GM12878 (cell line): ENCODE measurements at regions not wholly inside any gene's neighbourhood (a gene's known extent, or its start where the extent isn't known, plus 50 kb on each side); places are given as distances from the start of the nearest gene placed in this dataset.

Experiments
- ATAC-seq: fragments of 200-7000 bp; cut with Tn5 transposase; 3 replicates; pipeline ENCODE4 v1.9.1; 2020; ENCODE audit warnings: mild to moderate bottlenecking, moderate library complexity
- BruUV-seq: library from RNA; stranded (reverse); fragments of 400-500 nt; replicated peaks from 2 replicates; lab custom pipeline; 2021; lab: Mats Ljungman, UMichigan
- CTCF ChIA-PET: fragments of 300-600 bp; sonication (Branson Sonifier 250); formaldehyde crosslinking; extraction: SDS; loops from one replicate; lab custom pipeline; 2021; ENCODE audit warnings: inconsistent platforms; lab: Yijun Ruan, JAX
- POLR2A ChIA-PET: fragments of 350-600 bp; formaldehyde crosslinking; extraction: SDS; loops from one replicate; lab custom pipeline; 2021; ENCODE audit warnings: inconsistent platforms; lab: Charles Lee
- RAD21 ChIA-PET: fragments of 300-600 bp; sonication (Branson Sonifier 250); formaldehyde crosslinking; loops from one replicate; lab custom pipeline; 2023; ENCODE audit warnings: antibody characterized with exemption; ENCODE audit not compliant: unreplicated experiment; lab: Charles Lee
- SMC1A ChIA-PET: fragments of 300-600 bp; sonication (Branson Sonifier 250); formaldehyde crosslinking; loops from one replicate; lab custom pipeline; 2023; ENCODE audit not compliant: unreplicated experiment, uncharacterized antibody; lab: Charles Lee
- DNase-seq: peaks from one replicate; pipeline ENCODE4 v3.0.0-alpha.2; 2011; ENCODE audit warnings: low read depth, low spot score
- FAIRE-seq: peaks from 3 replicates; lab custom pipeline; 2011; peaks lifted over from hg19 to GRCh38; lab: Jason Lieb, UNC
- H2AFZ ChIP-seq: 2 replicates; pipeline ENCODE4 v1.6.0; 2011; ENCODE audit warnings: low read depth, low read length, control low read depth; ENCODE audit not compliant: control insufficient read depth
- H3K27ac ChIP-seq: 2 replicates; pipeline ENCODE4 v1.5.1; 2011; ENCODE audit warnings: control low read depth; ENCODE audit not compliant: control insufficient read depth, insufficient read depth
- H3K27me3 ChIP-seq, 2 experiments: replicated peaks in 1 of 2; 2 replicates each; pipeline versions ENCODE4 v1.6.0 to v1.6.1; 2011; ENCODE audit warnings: low read length in 1 of 2; ENCODE audit not compliant: control insufficient read depth in 2 of 2, insufficient read depth in 2 of 2
- H3K36me3 ChIP-seq, 2 experiments: 2 replicates each; pipeline ENCODE4 v1.5.1; 2011; ENCODE audit warnings: low read length in 1 of 2; ENCODE audit not compliant: control insufficient read depth in 2 of 2, insufficient read depth in 2 of 2
- H3K4me1 ChIP-seq: 2 replicates; pipeline ENCODE4 v1.6.1; 2011; ENCODE audit warnings: mild to moderate bottlenecking, low read length, moderate library complexity, mixed read lengths; ENCODE audit not compliant: control insufficient read depth, insufficient read depth
- H3K4me2 ChIP-seq: 2 replicates; pipeline ENCODE4 v1.6.0; 2011; ENCODE audit warnings: control low read depth; ENCODE audit not compliant: control insufficient read depth, insufficient read depth
- H3K4me3 ChIP-seq: fragments of 200-600 bp; sonication (generic); 2 replicates; pipeline ENCODE4 v1.5.1; 2016
- H3K79me2 ChIP-seq: 2 replicates; pipeline ENCODE4 v1.6.0; 2011; ENCODE audit warnings: low read length; ENCODE audit not compliant: control insufficient read depth, insufficient read depth
- H3K9ac ChIP-seq: 2 replicates; pipeline ENCODE4 v1.8.0; 2011; ENCODE audit warnings: low read length, control low read depth, mixed read lengths; ENCODE audit not compliant: control insufficient read depth, insufficient read depth
- H3K9me3 ChIP-seq: replicated peaks from 3 replicates; pipeline ENCODE4 v1.5.1; 2011; ENCODE audit warnings: mild to moderate bottlenecking, low read length; ENCODE audit not compliant: control insufficient read depth, insufficient read depth
- H4K20me1 ChIP-seq: 2 replicates; pipeline ENCODE4 v1.6.0; 2011; ENCODE audit not compliant: control insufficient read depth, insufficient read depth
- CBX5 ChIP-seq: sonication (generic); IDR thresholded peaks from 2 replicates; pipeline ENCODE4 v1.6.1; 2016; ENCODE audit warnings: low read depth, moderate library complexity, mild to moderate bottlenecking, inconsistent platforms
- HDAC6 ChIP-seq: fragments of 200-600 bp; sonication (generic); IDR thresholded peaks from one replicate; pipeline ENCODE4 v1.8.0; 2017; ENCODE audit warnings: antibody characterized with exemption; ENCODE audit not compliant: unreplicated experiment
- JUNB ChIP-seq: IDR thresholded peaks from 2 replicates; pipeline ENCODE4 v1.6.1; 2016; ENCODE audit warnings: antibody characterized with exemption, mild to moderate bottlenecking
- JUND ChIP-seq: IDR thresholded peaks from 2 replicates; pipeline ENCODE4 v1.6.1; 2012; ENCODE audit warnings: low read depth, mild to moderate bottlenecking, low read length, improper control_type of control experiment, moderate library complexity
- RAD21 ChIP-seq: IDR thresholded peaks from 2 replicates; pipeline ENCODE4 v1.6.1; 2011; ENCODE audit warnings: mild to moderate bottlenecking, low read depth, low read length, moderate library complexity; ENCODE audit not compliant: insufficient read depth
- TCF3 ChIP-seq: IDR thresholded peaks from 2 replicates; pipeline ENCODE4 v1.6.1; 2012; ENCODE audit warnings: low read depth, mild to moderate bottlenecking, low read length, borderline replicate concordance; ENCODE audit not compliant: insufficient read depth
- ZNF217 ChIP-seq: fragments of 450-650 bp; IDR thresholded peaks from 2 replicates; pipeline ENCODE4 v1.6.1; 2017; ENCODE audit warnings: antibody characterized with exemption, mild to moderate bottlenecking
- ZSCAN29 ChIP-seq: fragments of 450-650 bp; IDR thresholded peaks from 2 replicates; pipeline ENCODE4 v1.6.1; 2017; ENCODE audit warnings: mild to moderate bottlenecking, moderate library complexity
- WGBS: methylation state at CpG from one replicate; pipeline ENCODE4 v1.1.6; 2016; ENCODE audit warnings: low lambda C conversion rate; ENCODE audit not compliant: insufficient replicate concordance, insufficient coverage; ENCODE audit errors: missing lambda C conversion rate; 5-methylcytosine and 5-hydroxymethylcytosine counted together
- in situ Hi-C: fragments of 300-500 bp; cut with MboI; formaldehyde crosslinking; loops from 9 replicates; pipeline ENCODE4 v1.14.3; 2018; ENCODE audit warnings: mixed read lengths
- intact Hi-C: fragments of 100-400 bp; cut with micrococcal nuclease; formaldehyde crosslinking; loops from one replicate; pipeline ENCODE4 v1.14.2; 2022; ENCODE audit not compliant: unreplicated experiment

GRCh38 chr11:45473341-45473895 is 187.3 kb upstream of the SYT13 start:
- RAD21 ChIA-PET, result no interaction called here
- Histone ChIP-seq H2AFZ (no peak overlapping the region), H3K79me2 (no peaks in the 10 kb centered on the region), H3K36me3 (no peaks in the 10 kb centered on the region), H3K9me3 (no peaks in the 10 kb centered on the region), H3K27ac (no peak overlapping the region), H3K4me1 (no peaks in the 10 kb centered on the region), H4K20me1 (no peaks in the 10 kb centered on the region), H3K4me3 (no peak overlapping the region), H3K27me3 (no peaks in the 10 kb centered on the region; a peak in 1 of 4 replicates), H3K9ac (no peak overlapping the region), H3K4me2 (no peak overlapping the region)
- 6% methylated on average over 3 of the region's 3 CpGs for WGBS
- no peak for FAIRE-seq
- in situ Hi-C loops (no loop called here), intact Hi-C loops (no loop called here)
- DNase-seq, result no peak
- POLR2A ChIA-PET, result no interaction called here
- SMC1A ChIA-PET, result no interaction called here
- TF ChIP-seq ZNF217 (no peak), ZSCAN29 (no peak), CBX5 (no peak), JUND (no peak), RAD21 (no peak)
- no TSS peak for BruUV-seq
- no peak for ATAC-seq
- CTCF ChIA-PET, result no interaction called here

GRCh38 chr11:45472716-45473317 is 186.7 kb upstream of the SYT13 start:
- H2AFZ ChIP-seq, result no peak overlapping the region
- BruUV-seq, result no TSS peak
- DNase-seq (no peak), ATAC-seq (no peak), FAIRE-seq (no peak)
- peaks cover 0 to 1% of the 10 kb centered on the region in 2 experiments; a peak in 3 of 4 replicates for H3K27me3 ChIP-seq
- no peak overlapping the region for H3K9ac ChIP-seq
- 45% methylated on average over 13 of the region's 14 CpGs for WGBS
- H3K9me3 ChIP-seq, result no peaks in the 10 kb centered on the region
- TF ChIP-seq JUNB (no peak), HDAC6 (no peak), TCF3 (no peak)
- H3K4me3 ChIP-seq, result no peak overlapping the region
- H3K27ac ChIP-seq, result no peak overlapping the region
- ChIA-PET POLR2A (no interaction called here), RAD21 (no interaction called here), CTCF (no interaction called here), SMC1A (no interaction called here)
- intact Hi-C loops, result no loop called here
- H3K4me2 ChIP-seq, result no peak overlapping the region
- in situ Hi-C loops, result no loop called here
- no peaks in the 10 kb centered on the region for H3K79me2 ChIP-seq
- no peaks in the 10 kb centered on the region for H3K36me3 ChIP-seq
- no peaks in the 10 kb centered on the region for H4K20me1 ChIP-seq
- H3K4me1 ChIP-seq, result no peaks in the 10 kb centered on the region
